DND-41 (cell line): ENCODE measurements at regions not wholly inside any gene's neighbourhood (a gene's known extent, or its start where the extent isn't known, plus 50 kb on each side); places are given as distances from the start of the nearest gene placed in this dataset.

ENCODE experiments used
- ATAC-seq: fragments of 200-7000 bp; cut with Tn5 transposase; 3 replicates; pipeline ENCODE4 v1.9.1; 2021; ENCODE audit warnings: low read depth; ENCODE audit not compliant: insufficient read depth
- DNase-seq: peaks from one replicate; pipeline ENCODE4 v3.0.0-alpha.2; 2020
- H2AFZ ChIP-seq: 2 replicates; pipeline ENCODE4 v1.6.0; 2012; ENCODE audit warnings: low read depth, low read length
- H3K27ac ChIP-seq: 2 replicates; pipeline ENCODE4 v1.5.1; 2012; ENCODE audit warnings: low read length, inconsistent platforms
- H3K27me3 ChIP-seq: fragments of 200-600 bp; sonication (generic); 2 replicates; pipeline ENCODE4 v1.6.0; 2012; ENCODE audit warnings: low read length, mild to moderate bottlenecking, inconsistent platforms; ENCODE audit not compliant: insufficient read depth, poor library complexity
- H3K36me3 ChIP-seq: 2 replicates; pipeline ENCODE4 v1.5.1; 2012; ENCODE audit warnings: low read length, inconsistent platforms; ENCODE audit not compliant: insufficient read depth
- H3K4me1 ChIP-seq: 2 replicates; pipeline ENCODE4 v1.5.1; 2012; ENCODE audit warnings: mild to moderate bottlenecking, low read length; ENCODE audit not compliant: insufficient read depth
- H3K4me2 ChIP-seq: 2 replicates; pipeline ENCODE4 v1.6.0; 2012; ENCODE audit warnings: mild to moderate bottlenecking, moderate library complexity, low read length, inconsistent platforms; ENCODE audit not compliant: insufficient read depth
- H3K4me3 ChIP-seq, 2 experiments: fragments of 200-600 bp in 1 of 2; shearing (Covaris generic) in 1 of 2; 2 replicates each; pipeline ENCODE4 v1.5.1; 2012 to 2016; ENCODE audit warnings: inconsistent platforms in 2 of 2, low read length in 2 of 2, mild to moderate bottlenecking in 2 of 2, low read depth in 1 of 2, moderate library complexity in 1 of 2
- H3K79me2 ChIP-seq: 2 replicates; pipeline ENCODE4 v1.6.0; 2012; ENCODE audit warnings: low read length, inconsistent platforms; ENCODE audit not compliant: insufficient read depth
- H3K9ac ChIP-seq: 2 replicates; pipeline ENCODE4 v1.6.0; 2012; ENCODE audit warnings: low read depth, mild to moderate bottlenecking, inconsistent platforms, low read length, moderate library complexity
- H3K9me3 ChIP-seq: 2 replicates; pipeline ENCODE4 v1.5.1; 2012; ENCODE audit warnings: low read length, moderate library complexity, mild to moderate bottlenecking, inconsistent platforms; ENCODE audit not compliant: insufficient read depth, severe bottlenecking
- H4K20me1 ChIP-seq: 2 replicates; pipeline ENCODE4 v1.6.0; 2012; ENCODE audit warnings: low read length; ENCODE audit not compliant: insufficient read depth
- CTCF ChIP-seq: IDR thresholded peaks from 2 replicates; pipeline ENCODE4 v1.5.1; 2012; ENCODE audit warnings: borderline replicate concordance, low read length, moderate library complexity, mild to moderate bottlenecking; ENCODE audit not compliant: poor library complexity, severe bottlenecking; ENCODE audit errors: extremely low read depth
- EZH2 ChIP-seq: IDR thresholded peaks from 3 replicates; pipeline ENCODE4 v1.6.1; 2012; ENCODE audit warnings: borderline replicate concordance, low read depth, mild to moderate bottlenecking, moderate library complexity, low read length, inconsistent platforms; ENCODE audit not compliant: severe bottlenecking

DNA sequence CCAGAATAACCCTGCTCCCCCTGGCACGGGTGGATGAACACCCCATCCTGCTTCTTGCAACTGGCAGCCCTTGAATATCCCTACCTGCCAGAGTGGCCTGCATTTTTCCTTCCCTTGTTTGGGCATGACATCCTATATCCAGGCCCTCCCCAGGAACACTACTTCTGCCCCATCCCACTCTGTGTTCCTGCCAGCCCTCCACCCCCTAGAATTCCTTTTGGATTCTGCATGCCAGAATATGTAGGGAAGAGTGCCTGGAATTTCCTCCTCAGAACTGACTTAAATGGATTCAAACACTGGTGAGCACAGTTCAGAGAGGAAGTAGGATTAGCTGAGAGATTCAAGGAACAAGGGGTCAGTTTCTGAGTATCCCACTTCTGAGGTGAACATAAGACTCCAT is 123.5 kb upstream of the PELI1 start:
- Histone ChIP-seq H3K79me2 (no peaks in the 10 kb centered on the region), H4K20me1 (no peaks in the 10 kb centered on the region), H3K4me1 (no peaks in the 10 kb centered on the region), H3K27me3 (peaks cover 9% of the 10 kb centered on the region), H3K4me2 (no peak overlapping the region), H3K36me3 (no peaks in the 10 kb centered on the region), H2AFZ (no peak overlapping the region), H3K9ac (no peak overlapping the region), H3K4me3 (no peak overlapping the region), H3K27ac (no peak overlapping the region), H3K9me3 (no peaks in the 10 kb centered on the region)
- ATAC-seq = no peak
- TF ChIP-seq CTCF (no peak), EZH2 (no peak)
- no peak for DNase-seq

- H4K20me1 ChIP-seq = no peaks in the 10 kb centered on the region
- ATAC-seq = no peak
- no peak overlapping the region for H3K4me3 ChIP-seq
- no peaks in the 10 kb centered on the region for H3K4me1 ChIP-seq
- no peak overlapping the region for H3K4me2 ChIP-seq
- TF ChIP-seq EZH2 (no peak), CTCF (no peak)
- no peak overlapping the region for H3K27ac ChIP-seq
- H3K36me3 ChIP-seq = no peaks in the 10 kb centered on the region
- H2AFZ ChIP-seq = no peak overlapping the region
- no peak overlapping the region for H3K9ac ChIP-seq
- no peaks in the 10 kb centered on the region for H3K79me2 ChIP-seq
- peaks cover 7% of the 10 kb centered on the region for H3K27me3 ChIP-seq
- no peak for DNase-seq
- H3K9me3 ChIP-seq = no peaks in the 10 kb centered on the region
These were observed 124.3 kb upstream of the PELI1 start for GRCh38 chr2:64268330-64269048.

GRCh38 chr2:64273524-64274398 is 129.5 kb upstream of the PELI1 start:
- ATAC-seq (no peak; the same call in 2 of the 3 replicates), DNase-seq (no peak)
- Histone ChIP-seq H3K9ac (no peak overlapping the region), H2AFZ (no peak overlapping the region), H3K4me1 (no peaks in the 10 kb centered on the region), H3K79me2 (no peaks in the 10 kb centered on the region), H4K20me1 (no peaks in the 10 kb centered on the region), H3K36me3 (no peaks in the 10 kb centered on the region), H3K4me3 (no peak overlapping the region), H3K4me2 (no peak overlapping the region), H3K9me3 (no peaks in the 10 kb centered on the region), H3K27me3 (peaks cover 3% of the 10 kb centered on the region), H3K27ac (no peak overlapping the region)
- no peak for TF ChIP-seq CTCF
- no peak for TF ChIP-seq EZH2
